ENCODE measurements at regions not wholly inside any gene's neighbourhood (a gene's known extent, or its start where the extent isn't known, plus 50 kb on each side); places are given as distances from the start of the nearest gene placed in this dataset.

DNA sequence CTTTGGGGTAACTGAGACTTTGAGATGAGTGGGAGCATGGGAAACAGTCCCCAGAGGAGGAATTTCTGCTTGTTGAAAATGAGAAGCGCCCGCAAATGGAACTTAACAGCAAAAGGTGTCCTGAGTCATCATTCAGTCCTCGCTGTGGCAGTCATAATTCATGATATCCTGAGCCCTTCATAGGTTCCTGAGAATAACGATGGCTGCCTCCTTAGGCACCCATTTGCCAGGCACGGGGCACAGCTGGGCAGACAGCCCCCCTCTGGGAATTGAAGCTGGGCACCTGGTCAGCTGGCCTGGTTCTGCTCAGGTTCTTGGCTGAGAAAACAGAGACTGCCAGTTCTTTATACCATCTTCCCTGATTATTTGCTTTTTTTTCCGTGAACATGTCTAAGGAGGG is 69.8 kb upstream of the EGFLAM start:
- TF ChIP-seq EZH2phosphoT487 (IDR thresholded peaks at IDR 0.05; ENCODE audit: insufficient read depth, low read depth) = no peak
- no peak for TF ChIP-seq EZH2 (IDR thresholded peaks at IDR 0.05; ENCODE audit: insufficient read depth, poor library complexity, severe bottlenecking)

All from GM23248 (cell line).